Epithelial cell of esophagus (primary cell): ENCODE measurements at regions not wholly inside any gene's neighbourhood (a gene's known extent, or its start where the extent isn't known, plus 50 kb on each side); places are given as distances from the start of the nearest gene placed in this dataset.

Experiments used
- DNase-seq: peaks from one replicate; pipeline ENCODE4 v3.0.0; 2010; ENCODE audit warnings: low read depth
- H3K4me3 ChIP-seq: 2 replicates; pipeline ENCODE4 v1.5.1; 2011; ENCODE audit warnings: mild to moderate bottlenecking, low read length, control low read depth
- CTCF ChIP-seq: IDR thresholded peaks from 2 replicates; pipeline ENCODE4 v1.5.1; 2011; ENCODE audit warnings: low read depth, mild to moderate bottlenecking, low read length, control low read depth, inconsistent platforms; ENCODE audit not compliant: insufficient read depth; ENCODE audit errors: missing control alignments

- TF ChIP-seq CTCF = no peak
- no peak for DNase-seq
- H3K4me3 ChIP-seq = no peak overlapping the region
These were observed 780.7 kb upstream of the FANCL start for GRCh38 chr2:59021786-59022185.

GRCh38 chr2:59019566-59020159 lies 778.5 kb upstream of the FANCL start:
- TF ChIP-seq CTCF = no peak
- no peak overlapping the region for H3K4me3 ChIP-seq
- DNase-seq = no peak

GRCh38 chr2:59018737-59019136 lies 777.6 kb upstream of the FANCL start:
- DNase-seq = no peak
- TF ChIP-seq CTCF = no peak
- H3K4me3 ChIP-seq = no peak overlapping the region

GRCh38 chr2:59015027-59015426 lies 773.9 kb upstream of the FANCL start:
- DNase-seq = no peak
- no peak for TF ChIP-seq CTCF
- no peak overlapping the region for H3K4me3 ChIP-seq

- TF ChIP-seq CTCF = no peak
- H3K4me3 ChIP-seq = no peak overlapping the region
- no peak for DNase-seq
These were observed 771.8 kb upstream of the FANCL start for GRCh38 chr2:59012971-59013370.

- TF ChIP-seq CTCF = no peak
- no peak overlapping the region for H3K4me3 ChIP-seq
- no peak for DNase-seq
These were observed 771.1 kb upstream of the FANCL start for GRCh38 chr2:59012234-59012633.

- no peak for DNase-seq
- TF ChIP-seq CTCF = no peak
These were observed 767.8 kb upstream of the FANCL start for GRCh38 chr2:59008950-59009349.

More at GRCh38 chr2:59008950-59009349, 767.8 kb upstream of the FANCL start:
- H3K4me3 ChIP-seq = no peak overlapping the region
